ENCODE measurements at regions not wholly inside any gene's neighbourhood (a gene's known extent, or its start where the extent isn't known, plus 50 kb on each side); places are given as distances from the start of the nearest gene placed in this dataset.

DNA sequence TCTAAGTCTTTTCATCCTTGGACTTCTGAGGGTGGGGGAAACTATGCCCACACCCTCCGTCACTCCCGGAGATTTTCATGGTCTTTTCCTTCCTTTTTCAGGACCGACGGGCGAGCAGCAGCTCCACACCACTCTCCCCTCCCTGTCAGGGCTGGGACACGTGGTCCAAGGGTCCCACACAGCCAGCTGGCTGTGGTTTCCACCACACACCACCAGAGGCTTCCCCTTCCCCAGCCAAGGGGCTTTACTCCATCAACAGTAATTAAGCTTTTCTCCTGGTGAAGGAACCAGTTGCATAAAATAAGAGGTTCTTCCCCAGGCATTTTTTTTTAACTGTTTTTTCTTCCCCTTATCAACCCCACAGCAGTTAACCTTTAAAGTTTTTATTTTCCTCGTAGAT lies 453.9 kb downstream of the GPAT3 start:
- Histone ChIP-seq H3K79me2 (ENCODE audit: low read length) (no peaks in the 10 kb centered on the region), H3K9me3 (ENCODE audit: insufficient read depth, low read length) (0 out of 2 replicates have a peak, but pooled peaks cover 6% of the 10 kb centered on the region), H2AFZ (ENCODE audit: low read depth, low read length) (no peak overlapping the region), H3K4me3 (ENCODE audit: low read length) (no peak overlapping the region), H4K20me1 (ENCODE audit: insufficient read depth, low read length) (no peaks in the 10 kb centered on the region), H3K27ac (ENCODE audit: low read length) (no peak overlapping the region), H3K36me3 (replicated peaks; ENCODE audit: low read depth, low read length) (no peaks in the 10 kb centered on the region), H3K4me1 (ENCODE audit: low read length) (no peaks in the 10 kb centered on the region), H3K9ac (ENCODE audit: low read length) (no peak overlapping the region), H3K27me3 (ENCODE audit: low read depth, low read length) (no peaks in the 10 kb centered on the region), H3K4me2 (ENCODE audit: low read length) (no peak overlapping the region)
- TF ChIP-seq, protein P1, sequence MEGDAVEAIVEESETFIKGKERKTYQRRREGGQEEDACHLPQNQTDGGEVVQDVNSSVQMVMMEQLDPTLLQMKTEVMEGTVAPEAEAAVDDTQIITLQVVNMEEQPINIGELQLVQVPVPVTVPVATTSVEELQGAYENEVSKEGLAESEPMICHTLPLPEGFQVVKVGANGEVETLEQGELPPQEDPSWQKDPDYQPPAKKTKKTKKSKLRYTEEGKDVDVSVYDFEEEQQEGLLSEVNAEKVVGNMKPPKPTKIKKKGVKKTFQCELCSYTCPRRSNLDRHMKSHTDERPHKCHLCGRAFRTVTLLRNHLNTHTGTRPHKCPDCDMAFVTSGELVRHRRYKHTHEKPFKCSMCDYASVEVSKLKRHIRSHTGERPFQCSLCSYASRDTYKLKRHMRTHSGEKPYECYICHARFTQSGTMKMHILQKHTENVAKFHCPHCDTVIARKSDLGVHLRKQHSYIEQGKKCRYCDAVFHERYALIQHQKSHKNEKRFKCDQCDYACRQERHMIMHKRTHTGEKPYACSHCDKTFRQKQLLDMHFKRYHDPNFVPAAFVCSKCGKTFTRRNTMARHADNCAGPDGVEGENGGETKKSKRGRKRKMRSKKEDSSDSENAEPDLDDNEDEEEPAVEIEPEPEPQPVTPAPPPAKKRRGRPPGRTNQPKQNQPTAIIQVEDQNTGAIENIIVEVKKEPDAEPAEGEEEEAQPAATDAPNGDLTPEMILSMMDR (IDR thresholded peaks at IDR 0.05; ENCODE audit: low read depth, low read length), result no peak
- no peak for TF ChIP-seq EZH2phosphoT487 (IDR thresholded peaks at IDR 0.05; ENCODE audit: low read depth)

DNA sequence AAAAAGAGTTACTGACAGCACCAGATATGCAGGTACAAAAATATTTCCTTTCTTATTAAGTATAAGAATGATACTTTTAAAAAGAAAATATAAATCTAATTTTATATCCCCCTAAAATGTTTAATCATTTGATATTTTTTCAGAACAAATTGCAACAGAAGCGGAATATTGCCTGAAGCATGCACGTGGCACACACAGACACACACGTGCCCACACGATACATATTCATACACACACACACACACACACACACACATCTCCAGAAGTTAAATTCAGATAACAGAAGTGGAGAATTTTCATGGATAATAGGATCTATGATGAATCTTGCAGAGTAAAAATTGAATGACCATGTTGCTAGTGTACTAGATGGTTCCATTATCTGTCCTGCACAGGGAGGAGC lies 445.2 kb downstream of the GPAT3 start:
- peaks cover 3% of the 10 kb centered on the region; the same call in 1 of the 2 replicates for H3K4me1 ChIP-seq (ENCODE audit: low read length)
- no peak overlapping the region for H3K9ac ChIP-seq (ENCODE audit: low read length)
- H4K20me1 ChIP-seq (ENCODE audit: insufficient read depth, low read length), result no peaks in the 10 kb centered on the region
- no peaks in the 10 kb centered on the region for H3K36me3 ChIP-seq (replicated peaks; ENCODE audit: low read depth, low read length)
- no peak overlapping the region for H3K4me3 ChIP-seq (ENCODE audit: low read length)
- H3K4me2 ChIP-seq (ENCODE audit: low read length), result no peak overlapping the region
- no peak overlapping the region for H2AFZ ChIP-seq (ENCODE audit: low read depth, low read length)
- no peaks in the 10 kb centered on the region for H3K27me3 ChIP-seq (ENCODE audit: low read depth, low read length)
- no peaks in the 10 kb centered on the region for H3K9me3 ChIP-seq (ENCODE audit: insufficient read depth, low read length)
- H3K79me2 ChIP-seq (ENCODE audit: low read length), result no peaks in the 10 kb centered on the region
- no peak for TF ChIP-seq EZH2phosphoT487 (IDR thresholded peaks at IDR 0.05; ENCODE audit: low read depth)
- no peak overlapping the region for H3K27ac ChIP-seq (ENCODE audit: low read length)

DNA sequence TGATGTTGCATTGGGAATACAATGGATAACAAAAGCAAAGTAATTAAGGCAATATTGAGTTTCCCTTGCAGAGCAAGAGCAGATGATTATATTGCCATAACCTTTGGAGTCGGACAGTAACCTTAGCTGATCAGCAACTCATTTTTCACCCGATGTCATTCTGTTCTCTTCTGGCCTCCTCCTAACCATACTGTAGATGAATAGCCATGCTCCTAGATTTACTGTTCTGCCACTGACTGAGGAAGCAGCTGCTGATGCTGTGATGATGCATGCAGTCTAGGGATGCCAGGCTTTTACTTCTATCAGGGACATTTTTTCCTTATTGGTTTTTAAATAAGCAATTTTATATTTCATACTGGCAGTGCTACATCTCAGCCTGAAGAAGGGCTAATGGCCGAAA lies 443.9 kb downstream of the GPAT3 start:
- Histone ChIP-seq H3K27me3 (ENCODE audit: low read depth, low read length) (no peaks in the 10 kb centered on the region), H3K4me1 (ENCODE audit: low read length) (peaks cover 3% of the 10 kb centered on the region; the same call in 1 of the 2 replicates), H3K36me3 (replicated peaks; ENCODE audit: low read depth, low read length) (no peaks in the 10 kb centered on the region), H3K9ac (ENCODE audit: low read length) (no peak overlapping the region), H3K4me3 (ENCODE audit: low read length) (no peak overlapping the region), H3K4me2 (ENCODE audit: low read length) (no peak overlapping the region), H2AFZ (ENCODE audit: low read depth, low read length) (no peak overlapping the region), H3K9me3 (ENCODE audit: insufficient read depth, low read length) (no peaks in the 10 kb centered on the region), H3K79me2 (ENCODE audit: low read length) (no peaks in the 10 kb centered on the region), H3K27ac (ENCODE audit: low read length) (no peak overlapping the region), H4K20me1 (ENCODE audit: insufficient read depth, low read length) (no peaks in the 10 kb centered on the region)
- TF ChIP-seq, protein P1 (IDR thresholded peaks at IDR 0.05; ENCODE audit: low read depth, low read length), result no peak
- TF ChIP-seq EZH2phosphoT487 (IDR thresholded peaks at IDR 0.05; ENCODE audit: low read depth), result no peak

DNA sequence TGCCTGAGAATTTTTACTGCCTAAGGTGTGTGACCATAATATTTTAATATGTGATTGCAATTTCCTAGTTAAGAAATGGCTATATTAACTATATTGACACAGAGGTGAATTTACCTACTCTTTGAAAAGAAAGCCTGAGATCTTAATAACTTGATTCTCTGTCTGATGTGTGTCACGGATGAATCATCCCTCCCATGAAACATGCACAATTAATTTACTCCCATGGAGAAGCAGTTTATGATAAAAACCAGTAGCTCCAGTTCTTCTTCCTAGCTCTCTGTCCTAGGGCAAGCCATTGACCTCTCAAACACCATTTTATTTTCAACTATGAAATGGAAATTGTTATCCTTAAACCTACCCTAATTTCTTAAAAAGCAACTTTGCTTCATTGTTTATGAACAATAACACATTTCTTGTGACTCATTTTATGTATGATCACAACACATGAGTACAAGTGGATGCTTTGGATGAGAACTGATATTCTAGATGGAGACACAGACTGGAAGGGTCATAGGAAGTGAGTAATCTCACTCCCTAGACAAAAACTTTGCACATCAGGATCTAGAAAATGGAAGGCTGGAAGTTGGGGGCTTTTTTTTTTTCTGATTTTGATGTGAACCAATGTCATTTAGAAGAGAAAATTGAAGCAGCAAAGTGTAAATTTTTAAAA lies 438.3 kb downstream of the GPAT3 start:
- Histone ChIP-seq H3K9me3 (ENCODE audit: insufficient read depth, low read length) (no peaks in the 10 kb centered on the region), H4K20me1 (ENCODE audit: insufficient read depth, low read length) (no peaks in the 10 kb centered on the region), H3K4me3 (ENCODE audit: low read length) (no peak overlapping the region), H3K79me2 (ENCODE audit: low read length) (no peaks in the 10 kb centered on the region), H2AFZ (ENCODE audit: low read depth, low read length) (no peak overlapping the region), H3K27me3 (ENCODE audit: low read depth, low read length) (no peaks in the 10 kb centered on the region), H3K9ac (ENCODE audit: low read length) (no peak overlapping the region), H3K36me3 (replicated peaks; ENCODE audit: low read depth, low read length) (no peaks in the 10 kb centered on the region), H3K27ac (ENCODE audit: low read length) (no peak overlapping the region), H3K4me2 (ENCODE audit: low read length) (no peak overlapping the region), H3K4me1 (ENCODE audit: low read length) (peaks cover 3% of the 10 kb centered on the region; the same call in 1 of the 2 replicates)
- no peak for TF ChIP-seq EZH2phosphoT487 (IDR thresholded peaks at IDR 0.05; ENCODE audit: low read depth)
- TF ChIP-seq, protein P1 (IDR thresholded peaks at IDR 0.05; ENCODE audit: low read depth, low read length), result no peak

Data from OCI-LY3 (cell line).